GM23338 (cell line): ENCODE measurements at regions not wholly inside any gene's neighbourhood (a gene's known extent, or its start where the extent isn't known, plus 50 kb on each side); places are given as distances from the start of the nearest gene placed in this dataset.
A peak's percentile ranks its signal among the peaks of the same experiment; 100 is the strongest.

Experiments
- ATAC-seq: fragments of 200-7000 bp; cut with Tn5 transposase; 3 replicates; pipeline ENCODE4 v1.9.1; 2020
- DNase-seq: peaks from one replicate; pipeline ENCODE4 v3.0.0-alpha.2; 2015; ENCODE audit warnings: low spot score
- H2AFZ ChIP-seq: fragments of 200-600 bp; sonication (generic); 2 replicates; pipeline ENCODE4 v1.8.0; 2016; ENCODE audit warnings: antibody characterized with exemption, mild to moderate bottlenecking, moderate library complexity
- H3F3A ChIP-seq: fragments of 200-600 bp; sonication (generic); replicated peaks from 2 replicates; pipeline ENCODE4 v1.8.0; 2017; ENCODE audit warnings: antibody characterized with exemption, mixed run types, low read depth
- H3K27ac ChIP-seq: fragments of 200-600 bp; sonication (generic); 2 replicates; pipeline ENCODE4 v1.6.1; 2016; ENCODE audit warnings: low read depth
- H3K27me3 ChIP-seq: fragments of 200-600 bp; sonication (generic); 2 replicates; pipeline ENCODE4 v1.8.0; 2016; ENCODE audit warnings: mild to moderate bottlenecking, mixed run types, moderate library complexity; ENCODE audit not compliant: insufficient read depth
- H3K36me3 ChIP-seq: fragments of 200-600 bp; sonication (generic); 2 replicates; pipeline ENCODE4 v1.8.0; 2016; ENCODE audit warnings: mild to moderate bottlenecking; ENCODE audit not compliant: insufficient read depth
- H3K4me1 ChIP-seq: fragments of 200-600 bp; sonication (generic); 2 replicates; pipeline ENCODE4 v1.8.0; 2016; ENCODE audit warnings: mild to moderate bottlenecking, moderate library complexity; ENCODE audit not compliant: insufficient read depth
- H3K4me2 ChIP-seq: fragments of 200-600 bp; sonication (generic); 2 replicates; pipeline ENCODE4 v1.7.1; 2017; ENCODE audit warnings: mixed run types
- H3K4me3 ChIP-seq: fragments of 200-600 bp; sonication (generic); 2 replicates; pipeline ENCODE4 v1.6.1; 2016; ENCODE audit warnings: mixed run types
- H3K79me2 ChIP-seq: fragments of 200-600 bp; sonication (generic); replicated peaks from 2 replicates; pipeline ENCODE4 v1.8.0; 2017; ENCODE audit warnings: mild to moderate bottlenecking; ENCODE audit not compliant: insufficient read depth
- H3K9me2 ChIP-seq: fragments of 200-600 bp; sonication (generic); 2 replicates; pipeline ENCODE4 v1.8.0; 2017; ENCODE audit not compliant: insufficient read depth
- H4K20me1 ChIP-seq: fragments of 200-600 bp; sonication (generic); replicated peaks from 2 replicates; pipeline ENCODE4 v1.8.0; 2017; ENCODE audit warnings: mild to moderate bottlenecking; ENCODE audit not compliant: insufficient read depth
- H3K27ac Mint-ChIP-seq: 2 replicates; pipeline ENCODE4 v1.8.0; 2020; ENCODE audit warnings: inconsistent platforms, mild to moderate bottlenecking, moderate library complexity, mixed read lengths
- H3K27me3 Mint-ChIP-seq: 3 replicates; pipeline ENCODE4 v1.8.0; 2022; ENCODE audit warnings: low read depth, mild to moderate bottlenecking, moderate library complexity, mixed read lengths, inconsistent platforms; ENCODE audit not compliant: insufficient read depth, poor library complexity
- H3K36me3 Mint-ChIP-seq: 3 replicates; pipeline ENCODE4 v1.8.0; 2021; ENCODE audit warnings: low read depth, mild to moderate bottlenecking, inconsistent platforms, moderate library complexity, mixed read lengths
- H3K4me1 Mint-ChIP-seq: 3 replicates; pipeline ENCODE4 v1.8.0; 2020; ENCODE audit warnings: mild to moderate bottlenecking, inconsistent platforms, mixed read lengths
- H3K4me3 Mint-ChIP-seq: 3 replicates; pipeline ENCODE4 v1.8.0; 2021; ENCODE audit warnings: moderate library complexity, mild to moderate bottlenecking, inconsistent platforms, mixed read lengths
- H3K9me3 Mint-ChIP-seq: 3 replicates; pipeline ENCODE4 v1.8.0; 2020; ENCODE audit warnings: moderate library complexity, mild to moderate bottlenecking, inconsistent platforms, mixed read lengths
- CREB1 ChIP-seq: fragments of 250-450 bp; sonication (Bioruptor Pico); IDR thresholded peaks from 2 replicates; pipeline ENCODE4 v1.5.0; 2020; ENCODE audit warnings: low read depth, mild to moderate bottlenecking, moderate library complexity
- EZH2 ChIP-seq: fragments of 200-600 bp; sonication (generic); IDR thresholded peaks from one replicate; pipeline ENCODE4 v1.8.0; 2017; ENCODE audit warnings: antibody characterized with exemption, mild to moderate bottlenecking, low read depth; ENCODE audit not compliant: unreplicated experiment
- EZH2phosphoT487 ChIP-seq: fragments of 200-600 bp; sonication (generic); IDR thresholded peaks from one replicate; pipeline ENCODE4 v1.8.1; 2018; ENCODE audit warnings: antibody characterized with exemption; ENCODE audit not compliant: unreplicated experiment
- JUNB ChIP-seq: IDR thresholded peaks from one replicate; pipeline ENCODE4 v1.6.1; 2016; ENCODE audit warnings: antibody characterized with exemption; ENCODE audit not compliant: unreplicated experiment
- NANOG ChIP-seq: IDR thresholded peaks from 2 replicates; pipeline ENCODE4 v1.6.1; 2016; ENCODE audit warnings: antibody characterized with exemption, borderline replicate concordance
- POLR2AphosphoS5 ChIP-seq: IDR thresholded peaks from 2 replicates; pipeline ENCODE4 v1.6.1; 2016; ENCODE audit warnings: antibody characterized with exemption, low read depth
- STAT1 ChIP-seq: IDR thresholded peaks from one replicate; pipeline ENCODE4 v1.6.1; 2016; ENCODE audit warnings: antibody characterized with exemption; ENCODE audit not compliant: unreplicated experiment
- ZNF114 ChIP-seq: fragments of 250-450 bp; sonication (Bioruptor Pico); IDR thresholded peaks from 2 replicates; pipeline ENCODE4 v1.5.0; 2020; ENCODE audit warnings: mild to moderate bottlenecking, moderate library complexity
- TF ChIP-seq, protein P1 (sequence below): fragments of 250-450 bp; sonication (Bioruptor Pico); IDR thresholded peaks from 2 replicates; pipeline ENCODE4 v1.5.0; 2020; ENCODE audit warnings: mild to moderate bottlenecking, moderate library complexity
- TF ChIP-seq, protein P2 (sequence below): IDR thresholded peaks from 2 replicates; pipeline ENCODE4 v1.6.1; 2016; ENCODE audit warnings: antibody characterized with exemption

GRCh38 chr7:116139007-116139406 lies 71.3 kb upstream of the TES start (continued):
- TF ChIP-seq, protein P1, sequence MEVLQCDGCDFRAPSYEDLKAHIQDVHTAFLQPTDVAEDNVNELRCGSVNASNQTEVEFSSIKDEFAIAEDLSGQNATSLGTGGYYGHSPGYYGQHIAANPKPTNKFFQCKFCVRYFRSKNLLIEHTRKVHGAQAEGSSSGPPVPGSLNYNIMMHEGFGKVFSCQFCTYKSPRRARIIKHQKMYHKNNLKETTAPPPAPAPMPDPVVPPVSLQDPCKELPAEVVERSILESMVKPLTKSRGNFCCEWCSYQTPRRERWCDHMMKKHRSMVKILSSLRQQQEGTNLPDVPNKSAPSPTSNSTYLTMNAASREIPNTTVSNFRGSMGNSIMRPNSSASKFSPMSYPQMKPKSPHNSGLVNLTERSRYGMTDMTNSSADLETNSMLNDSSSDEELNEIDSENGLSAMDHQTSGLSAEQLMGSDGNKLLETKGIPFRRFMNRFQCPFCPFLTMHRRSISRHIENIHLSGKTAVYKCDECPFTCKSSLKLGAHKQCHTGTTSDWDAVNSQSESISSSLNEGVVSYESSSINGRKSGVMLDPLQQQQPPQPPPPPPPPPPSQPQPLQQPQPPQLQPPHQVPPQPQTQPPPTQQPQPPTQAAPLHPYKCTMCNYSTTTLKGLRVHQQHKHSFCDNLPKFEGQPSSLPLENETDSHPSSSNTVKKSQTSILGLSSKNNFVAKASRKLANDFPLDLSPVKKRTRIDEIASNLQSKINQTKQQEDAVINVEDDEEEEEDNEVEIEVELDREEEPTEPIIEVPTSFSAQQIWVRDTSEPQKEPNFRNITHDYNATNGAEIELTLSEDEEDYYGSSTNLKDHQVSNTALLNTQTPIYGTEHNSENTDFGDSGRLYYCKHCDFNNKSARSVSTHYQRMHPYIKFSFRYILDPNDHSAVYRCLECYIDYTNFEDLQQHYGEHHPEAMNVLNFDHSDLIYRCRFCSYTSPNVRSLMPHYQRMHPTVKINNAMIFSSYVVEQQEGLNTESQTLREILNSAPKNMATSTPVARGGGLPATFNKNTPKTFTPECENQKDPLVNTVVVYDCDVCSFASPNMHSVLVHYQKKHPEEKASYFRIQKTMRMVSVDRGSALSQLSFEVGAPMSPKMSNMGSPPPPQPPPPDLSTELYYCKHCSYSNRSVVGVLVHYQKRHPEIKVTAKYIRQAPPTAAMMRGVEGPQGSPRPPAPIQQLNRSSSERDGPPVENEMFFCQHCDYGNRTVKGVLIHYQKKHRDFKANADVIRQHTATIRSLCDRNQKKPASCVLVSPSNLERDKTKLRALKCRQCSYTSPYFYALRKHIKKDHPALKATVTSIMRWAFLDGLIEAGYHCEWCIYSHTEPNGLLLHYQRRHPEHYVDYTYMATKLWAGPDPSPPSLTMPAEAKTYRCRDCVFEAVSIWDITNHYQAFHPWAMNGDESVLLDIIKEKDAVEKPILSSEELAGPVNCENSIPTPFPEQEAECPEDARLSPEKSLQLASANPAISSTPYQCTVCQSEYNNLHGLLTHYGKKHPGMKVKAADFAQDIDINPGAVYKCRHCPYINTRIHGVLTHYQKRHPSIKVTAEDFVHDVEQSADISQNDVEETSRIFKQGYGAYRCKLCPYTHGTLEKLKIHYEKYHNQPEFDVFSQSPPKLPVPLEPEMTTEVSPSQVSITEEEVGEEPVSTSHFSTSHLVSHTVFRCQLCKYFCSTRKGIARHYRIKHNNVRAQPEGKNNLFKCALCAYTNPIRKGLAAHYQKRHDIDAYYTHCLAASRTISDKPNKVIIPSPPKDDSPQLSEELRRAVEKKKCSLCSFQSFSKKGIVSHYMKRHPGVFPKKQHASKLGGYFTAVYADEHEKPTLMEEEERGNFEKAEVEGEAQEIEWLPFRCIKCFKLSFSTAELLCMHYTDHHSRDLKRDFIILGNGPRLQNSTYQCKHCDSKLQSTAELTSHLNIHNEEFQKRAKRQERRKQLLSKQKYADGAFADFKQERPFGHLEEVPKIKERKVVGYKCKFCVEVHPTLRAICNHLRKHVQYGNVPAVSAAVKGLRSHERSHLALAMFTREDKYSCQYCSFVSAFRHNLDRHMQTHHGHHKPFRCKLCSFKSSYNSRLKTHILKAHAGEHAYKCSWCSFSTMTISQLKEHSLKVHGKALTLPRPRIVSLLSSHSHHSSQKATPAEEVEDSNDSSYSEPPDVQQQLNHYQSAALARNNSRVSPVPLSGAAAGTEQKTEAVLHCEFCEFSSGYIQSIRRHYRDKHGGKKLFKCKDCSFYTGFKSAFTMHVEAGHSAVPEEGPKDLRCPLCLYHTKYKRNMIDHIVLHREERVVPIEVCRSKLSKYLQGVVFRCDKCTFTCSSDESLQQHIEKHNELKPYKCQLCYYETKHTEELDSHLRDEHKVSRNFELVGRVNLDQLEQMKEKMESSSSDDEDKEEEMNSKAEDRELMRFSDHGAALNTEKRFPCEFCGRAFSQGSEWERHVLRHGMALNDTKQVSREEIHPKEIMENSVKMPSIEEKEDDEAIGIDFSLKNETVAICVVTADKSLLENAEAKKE (CRISPR knock-in tag) = no peak
- TF ChIP-seq, protein P2, sequence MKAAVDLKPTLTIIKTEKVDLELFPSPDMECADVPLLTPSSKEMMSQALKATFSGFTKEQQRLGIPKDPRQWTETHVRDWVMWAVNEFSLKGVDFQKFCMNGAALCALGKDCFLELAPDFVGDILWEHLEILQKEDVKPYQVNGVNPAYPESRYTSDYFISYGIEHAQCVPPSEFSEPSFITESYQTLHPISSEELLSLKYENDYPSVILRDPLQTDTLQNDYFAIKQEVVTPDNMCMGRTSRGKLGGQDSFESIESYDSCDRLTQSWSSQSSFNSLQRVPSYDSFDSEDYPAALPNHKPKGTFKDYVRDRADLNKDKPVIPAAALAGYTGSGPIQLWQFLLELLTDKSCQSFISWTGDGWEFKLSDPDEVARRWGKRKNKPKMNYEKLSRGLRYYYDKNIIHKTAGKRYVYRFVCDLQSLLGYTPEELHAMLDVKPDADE = no peak
- TF ChIP-seq JUNB (no peak), CREB1 (CRISPR knock-in tag) (no peak), EZH2 (no peak), NANOG (no peak), ZNF114 (no peak), EZH2phosphoT487 (no peak)

DNA sequence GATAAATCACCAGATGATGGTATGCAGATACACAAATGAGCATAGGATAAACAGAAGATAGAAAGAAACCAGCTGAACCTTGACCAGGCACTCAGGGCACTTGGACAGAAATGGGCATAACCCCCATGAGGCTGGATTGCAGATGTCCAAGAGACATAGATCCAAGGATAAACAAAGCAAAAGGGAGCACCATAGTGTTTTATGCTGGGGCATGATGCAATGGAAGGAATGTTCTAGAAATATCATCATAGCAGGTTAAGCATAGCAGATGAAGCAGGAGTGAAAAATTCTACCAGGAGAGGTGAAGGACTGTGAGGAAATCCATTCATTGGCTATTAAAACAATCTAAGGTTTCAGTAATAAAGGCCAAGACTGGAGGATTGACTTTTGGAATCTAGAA lies 70.5 kb upstream of the TES start:
- Histone ChIP-seq H3K4me2 (no peak overlapping the region), H3K27me3 (no peaks in the 10 kb centered on the region), H2AFZ (no peak overlapping the region), H3K27ac (no peak overlapping the region), H3K4me3 (no peak overlapping the region), H3F3A (no peaks in the 10 kb centered on the region), H3K79me2 (no peaks in the 10 kb centered on the region), H3K9me2 (no peaks in the 10 kb centered on the region), H4K20me1 (no peaks in the 10 kb centered on the region), H3K4me1 (no peaks in the 10 kb centered on the region), H3K36me3 (no peaks in the 10 kb centered on the region)
- Mint-ChIP-seq H3K4me1 (no peaks in the 10 kb centered on the region), H3K27me3 (no peaks in the 10 kb centered on the region), H3K9me3 (no peaks in the 10 kb centered on the region), H3K4me3 (no peak overlapping the region), H3K27ac (peak overlapping the region; percentile 20; the same call in 1 of the 2 replicates), H3K36me3 (no peaks in the 10 kb centered on the region)
- no peak for ATAC-seq
- DNase-seq = no peak
- TF ChIP-seq, protein P1 (CRISPR knock-in tag) = no peak
- TF ChIP-seq STAT1 (no peak), POLR2AphosphoS5 (no peak)
